ENCODE measurements at regions not wholly inside any gene's neighbourhood (a gene's known extent, or its start where the extent isn't known, plus 50 kb on each side); places are given as distances from the start of the nearest gene placed in this dataset.

DNA sequence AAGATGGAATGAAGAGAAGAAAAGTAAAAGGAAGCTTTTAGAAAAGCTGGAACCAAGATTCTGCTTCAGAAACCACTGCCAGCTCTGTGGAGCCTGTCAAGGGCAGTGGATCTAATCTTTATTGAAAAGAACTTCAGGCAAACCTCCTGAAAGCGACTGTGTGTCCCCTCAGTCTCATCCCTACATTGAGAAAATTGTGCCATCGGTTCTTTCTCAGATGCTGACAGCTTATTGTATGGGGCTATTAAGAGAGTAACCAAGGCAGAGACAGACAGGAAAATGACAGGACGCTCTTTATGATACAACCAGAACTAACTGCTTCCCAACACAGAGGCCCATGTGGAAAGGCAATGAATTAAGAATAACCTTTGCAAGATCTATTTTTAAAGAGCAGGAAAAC lies 763.2 kb upstream of the CHAC2 start (continued):
- TF ChIP-seq, protein P1, sequence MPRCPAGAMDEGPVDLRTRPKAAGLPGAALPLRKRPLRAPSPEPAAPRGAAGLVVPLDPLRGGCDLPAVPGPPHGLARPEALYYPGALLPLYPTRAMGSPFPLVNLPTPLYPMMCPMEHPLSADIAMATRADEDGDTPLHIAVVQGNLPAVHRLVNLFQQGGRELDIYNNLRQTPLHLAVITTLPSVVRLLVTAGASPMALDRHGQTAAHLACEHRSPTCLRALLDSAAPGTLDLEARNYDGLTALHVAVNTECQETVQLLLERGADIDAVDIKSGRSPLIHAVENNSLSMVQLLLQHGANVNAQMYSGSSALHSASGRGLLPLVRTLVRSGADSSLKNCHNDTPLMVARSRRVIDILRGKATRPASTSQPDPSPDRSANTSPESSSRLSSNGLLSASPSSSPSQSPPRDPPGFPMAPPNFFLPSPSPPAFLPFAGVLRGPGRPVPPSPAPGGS (IDR thresholded peaks at IDR 0.05; ENCODE audit: borderline replicate concordance, insufficient read depth, low read depth, low read length, poor library complexity, severe bottlenecking): no peak

- TF ChIP-seq YY1 (IDR thresholded peaks at IDR 0.05; ENCODE audit: low read depth, low read length): no peak
- no peak for TF ChIP-seq SIX5 (IDR thresholded peaks at IDR 0.05; ENCODE audit: low read depth, low read length, severe bottlenecking)
- TF ChIP-seq ZNF622 (IDR thresholded peaks at IDR 0.05): no peak
- no peak for TF ChIP-seq MTA3 (IDR thresholded peaks at IDR 0.05; ENCODE audit: borderline replicate concordance, low read length)
- TF ChIP-seq ZSCAN29 (IDR thresholded peaks at IDR 0.05): no peak
- no peak for TF ChIP-seq BRCA1 (IDR thresholded peaks at IDR 0.05; ENCODE audit: low read depth, low read length)
- TF ChIP-seq SMC3 (IDR thresholded peaks at IDR 0.05; ENCODE audit: borderline replicate concordance, low read length): no peak
- TF ChIP-seq BMI1 (IDR thresholded peaks at IDR 0.05; ENCODE audit: borderline replicate concordance): no peak
- no peak for TF ChIP-seq TARDBP (IDR thresholded peaks at IDR 0.05; ENCODE audit: borderline replicate concordance)
- no peak for TF ChIP-seq MEF2A (IDR thresholded peaks at IDR 0.05; ENCODE audit: insufficient read depth, low read depth, low read length)
- no peak for TF ChIP-seq STAT3 (IDR thresholded peaks at IDR 0.05; ENCODE audit: low read depth, low read length)
- no peak for TF ChIP-seq NR2C2 (IDR thresholded peaks at IDR 0.05; ENCODE audit: borderline replicate concordance, control insufficient read depth, insufficient read length, low read depth)
- no peak for TF ChIP-seq ZNF592 (IDR thresholded peaks at IDR 0.05)
- TF ChIP-seq, protein P2, sequence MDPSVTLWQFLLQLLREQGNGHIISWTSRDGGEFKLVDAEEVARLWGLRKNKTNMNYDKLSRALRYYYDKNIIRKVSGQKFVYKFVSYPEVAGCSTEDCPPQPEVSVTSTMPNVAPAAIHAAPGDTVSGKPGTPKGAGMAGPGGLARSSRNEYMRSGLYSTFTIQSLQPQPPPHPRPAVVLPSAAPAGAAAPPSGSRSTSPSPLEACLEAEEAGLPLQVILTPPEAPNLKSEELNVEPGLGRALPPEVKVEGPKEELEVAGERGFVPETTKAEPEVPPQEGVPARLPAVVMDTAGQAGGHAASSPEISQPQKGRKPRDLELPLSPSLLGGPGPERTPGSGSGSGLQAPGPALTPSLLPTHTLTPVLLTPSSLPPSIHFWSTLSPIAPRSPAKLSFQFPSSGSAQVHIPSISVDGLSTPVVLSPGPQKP (IDR thresholded peaks at IDR 0.05; ENCODE audit: low read depth, low read length): no peak
- TF ChIP-seq GATAD2B (conservative IDR thresholded peaks at IDR 0.05; ENCODE audit: low read depth): no peak
- no peak for TF ChIP-seq ZNF384 (IDR thresholded peaks at IDR 0.05; ENCODE audit: borderline replicate concordance, low read depth, low read length)
- no peak for TF ChIP-seq SPI1 (IDR thresholded peaks at IDR 0.05; ENCODE audit: borderline replicate concordance, insufficient read depth, low read depth, low read length)
- Histone ChIP-seq H3K79me2 (ENCODE audit: control insufficient read depth, insufficient read depth, low read length) (no peaks in the 10 kb centered on the region), H3K4me1 (ENCODE audit: control insufficient read depth, insufficient read depth, low read length) (no peaks in the 10 kb centered on the region), H4K20me1 (ENCODE audit: control insufficient read depth, insufficient read depth) (no peaks in the 10 kb centered on the region), H3K4me2 (ENCODE audit: control insufficient read depth, insufficient read depth) (no peak overlapping the region), H3K27ac (ENCODE audit: control insufficient read depth, insufficient read depth) (no peak overlapping the region), H3K9ac (ENCODE audit: control insufficient read depth, insufficient read depth, low read length) (no peak overlapping the region), H2AFZ (ENCODE audit: control insufficient read depth, low read depth, low read length) (no peak overlapping the region), H3K36me3 (ENCODE audit: control insufficient read depth in 2 of 2, insufficient read depth in 2 of 2, low read length in 1 of 2) (no peaks in the 10 kb centered on the region), H3K4me3 (no peak overlapping the region), H3K27me3 (replicated peaks in 1 of 2; ENCODE audit: control insufficient read depth in 2 of 2, insufficient read depth in 2 of 2, low read length in 1 of 2) (no peaks in the 10 kb centered on the region), H3K9me3 (replicated peaks; ENCODE audit: control insufficient read depth, insufficient read depth, low read length) (no peaks in the 10 kb centered on the region)
- ChIA-PET CTCF (interaction anchor here (1.2 kb wide), 1 partner anchor 11 kb away, joined by 5 read pairs; no protein-coding TSS in a partner anchor), SMC1A (ENCODE audit: uncharacterized antibody, unreplicated experiment) (interaction anchor here (1.6 kb wide), 1 partner anchor 12 kb away, joined by 4 read pairs; no protein-coding TSS in a partner anchor), RAD21 (ENCODE audit: unreplicated experiment) (no interaction called here), POLR2A (no interaction called here)
- in situ Hi-C loops (cut with MboI): no loop called here
- intact Hi-C loops (cut with micrococcal nuclease; ENCODE audit: unreplicated experiment): no loop called here
- BruUV-seq (replicated peaks): no TSS peak
- 0% methylated on average over 2 of the region's 2 CpGs for WGBS (ENCODE audit: insufficient coverage, insufficient replicate concordance, low lambda C conversion rate, missing lambda C conversion rate)
- no peak for DNase-seq (ENCODE audit: low read depth, low spot score)
- ATAC-seq: no peak
- no peak for FAIRE-seq
Measured at GRCh38 chr2:52995424-52995823, 772.2 kb upstream of the CHAC2 start.
